SH-SY5Y (cell line): ENCODE measurements at regions not wholly inside any gene's neighbourhood (a gene's known extent, or its start where the extent isn't known, plus 50 kb on each side); places are given as distances from the start of the nearest gene placed in this dataset.

ENCODE experiments used
- GATA2 ChIP-seq: IDR thresholded peaks from 2 replicates; pipeline ENCODE4 v1.6.1; 2011; ENCODE audit warnings: mild to moderate bottlenecking, low read depth, low read length
- GATA3 ChIP-seq: IDR thresholded peaks from 2 replicates; pipeline ENCODE4 v1.6.1; 2011; ENCODE audit warnings: low read depth, mild to moderate bottlenecking, low read length, moderate library complexity

DNA sequence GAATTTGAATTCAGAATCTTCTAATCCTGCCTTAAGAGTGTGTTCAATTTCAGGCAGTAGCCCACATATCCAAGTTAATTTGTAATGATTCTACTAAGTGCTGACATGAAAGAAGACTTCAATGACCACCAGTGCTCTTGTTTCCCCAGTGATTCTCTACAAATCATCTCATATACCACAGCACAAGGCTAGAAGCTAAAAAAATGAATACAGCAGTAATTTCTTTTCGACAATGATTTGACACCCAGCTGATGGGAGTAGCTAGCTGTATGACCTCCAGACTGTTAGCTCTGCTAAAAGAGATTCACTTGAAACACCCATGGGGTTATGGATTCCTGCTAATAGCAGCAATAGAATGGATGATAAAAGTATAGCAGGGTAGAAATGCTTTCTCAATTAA, 217.0 kb upstream of the TMEFF2 start:
- TF ChIP-seq GATA2 (no peak), GATA3 (no peak)
